K562 (cell line): ENCODE measurements at regions not wholly inside any gene's neighbourhood (a gene's known extent, or its start where the extent isn't known, plus 50 kb on each side); places are given as distances from the start of the nearest gene placed in this dataset.

Experiments used
- ATF1 ChIP-seq, 2 experiments: fragments of 450-650 bp in 1 of 2; IDR thresholded peaks; 2 replicates each; pipeline ENCODE4 v1.6.1; 2016; ENCODE audit warnings: missing compliant biosample characterization in 1 of 2, missing genetic modification characterization in 1 of 2
- CTCF ChIP-seq, 3 experiments: IDR thresholded peaks in 2 of 3; conservative IDR thresholded peaks in 1 of 3; 2 replicates each; pipeline ENCODE4 v1.5.1; 2011 to 2012; ENCODE audit warnings: low read length in 3 of 3, mild to moderate bottlenecking in 3 of 3, control low read depth in 2 of 3, improper control_type of control experiment in 1 of 3, inconsistent platforms in 1 of 3, low read depth in 1 of 3, mixed read lengths in 1 of 3, moderate library complexity in 1 of 3; ENCODE audit not compliant: insufficient read depth in 2 of 3
- ZNF121 ChIP-seq: sonication (generic); formaldehyde crosslinking; conservative IDR thresholded peaks from 2 replicates; pipeline ENCODE4 v1.8.0; 2022; ENCODE audit warnings: missing genetic modification reagents
- ZNF277 ChIP-seq: fragments of 250-450 bp; sonication (Bioruptor Pico); IDR thresholded peaks from 2 replicates; pipeline ENCODE4 v1.8.0; 2022; ENCODE audit warnings: inconsistent platforms, mild to moderate bottlenecking, moderate library complexity, borderline replicate concordance

GRCh38 chr12:86799616-86800015 lies 543.4 kb upstream of the MGAT4C start:
- TF ChIP-seq ZNF277 (no peak), ZNF121 (CRISPR knock-in tag) (no peak), CTCF (IDR thresholded peaks at IDR 0.05 in 2 of 3, conservative IDR thresholded peaks at IDR 0.05 in 1 of 3; ENCODE audit: insufficient read depth in 2 of 3, low read depth in 1 of 3, low read length in 3 of 3) (no peak), ATF1 (CRISPR knock-in tag; IDR thresholded peaks at IDR 0.05) (no peak), ATF1 (tag; IDR thresholded peaks at IDR 0.05) (no peak)
